ENCODE measurements at regions not wholly inside any gene's neighbourhood (a gene's known extent, or its start where the extent isn't known, plus 50 kb on each side); places are given as distances from the start of the nearest gene placed in this dataset.

- H3K36me3 Mint-ChIP-seq (ENCODE audit: insufficient read depth, unreplicated experiment), result no peaks in the 10 kb centered on the region
- intact Hi-C loops (cut with micrococcal nuclease; ENCODE audit: unreplicated experiment), result no loop called here
- Histone ChIP-seq H3K36me3 (ENCODE audit: control insufficient read depth, insufficient read depth, low read length) (no peaks in the 10 kb centered on the region), H3K27me3 (replicated peaks; ENCODE audit: control insufficient read depth, insufficient read depth, low read length) (no peaks in the 10 kb centered on the region), H3K4me3 (ENCODE audit: low read depth, low read length) (no peak overlapping the region), H3K9me3 (no peaks in the 10 kb centered on the region), H3K4me1 (peaks cover 9% of the 10 kb centered on the region; the same call in 1 of the 2 replicates)
- no TSS peak for BruUV-seq (replicated peaks)
- DNase-seq, result no peak
- ChIA-PET CTCF (no interaction called here), POLR2A (no interaction called here)
- H3K27me3 Mint-ChIP-seq (ENCODE audit: insufficient read depth, unreplicated experiment), result no peaks in the 10 kb centered on the region
- H3K9me3 Mint-ChIP-seq (ENCODE audit: unreplicated experiment), result no peaks in the 10 kb centered on the region
- no peak overlapping the region for H3K27ac Mint-ChIP-seq (ENCODE audit: unreplicated experiment)
- no peak overlapping the region for H3K4me3 Mint-ChIP-seq (ENCODE audit: unreplicated experiment)
- no peaks in the 10 kb centered on the region for H3K4me1 Mint-ChIP-seq (ENCODE audit: low read depth, unreplicated experiment)
- TF ChIP-seq, protein P1, sequence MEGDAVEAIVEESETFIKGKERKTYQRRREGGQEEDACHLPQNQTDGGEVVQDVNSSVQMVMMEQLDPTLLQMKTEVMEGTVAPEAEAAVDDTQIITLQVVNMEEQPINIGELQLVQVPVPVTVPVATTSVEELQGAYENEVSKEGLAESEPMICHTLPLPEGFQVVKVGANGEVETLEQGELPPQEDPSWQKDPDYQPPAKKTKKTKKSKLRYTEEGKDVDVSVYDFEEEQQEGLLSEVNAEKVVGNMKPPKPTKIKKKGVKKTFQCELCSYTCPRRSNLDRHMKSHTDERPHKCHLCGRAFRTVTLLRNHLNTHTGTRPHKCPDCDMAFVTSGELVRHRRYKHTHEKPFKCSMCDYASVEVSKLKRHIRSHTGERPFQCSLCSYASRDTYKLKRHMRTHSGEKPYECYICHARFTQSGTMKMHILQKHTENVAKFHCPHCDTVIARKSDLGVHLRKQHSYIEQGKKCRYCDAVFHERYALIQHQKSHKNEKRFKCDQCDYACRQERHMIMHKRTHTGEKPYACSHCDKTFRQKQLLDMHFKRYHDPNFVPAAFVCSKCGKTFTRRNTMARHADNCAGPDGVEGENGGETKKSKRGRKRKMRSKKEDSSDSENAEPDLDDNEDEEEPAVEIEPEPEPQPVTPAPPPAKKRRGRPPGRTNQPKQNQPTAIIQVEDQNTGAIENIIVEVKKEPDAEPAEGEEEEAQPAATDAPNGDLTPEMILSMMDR (IDR thresholded peaks at IDR 0.05; ENCODE audit: insufficient read depth in 1 of 2, low read depth in 1 of 2, low read length in 1 of 2, severe bottlenecking in 1 of 2, unreplicated experiment in 1 of 2), result no peak
Observed at GRCh38 chrX:6965729-6966128, 181.8 kb upstream of the STS start.

DNA sequence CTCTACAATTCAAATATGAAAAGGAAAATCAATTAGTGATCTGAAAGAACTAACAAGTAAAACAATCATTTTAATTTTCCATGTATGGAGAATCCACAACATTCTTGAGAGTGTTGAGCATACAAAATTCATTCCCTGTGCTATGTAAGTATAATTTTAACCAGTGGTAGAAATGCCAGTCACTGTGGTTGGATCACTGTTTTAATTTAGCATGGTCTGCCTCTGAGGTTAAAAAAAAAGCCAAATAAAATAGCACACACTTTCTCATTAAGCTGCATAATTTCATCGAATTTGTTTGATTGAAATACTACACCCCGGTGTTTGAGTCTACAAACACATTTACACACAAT, 185.5 kb upstream of the STS start:
- TF ChIP-seq, protein P1 (IDR thresholded peaks at IDR 0.05; ENCODE audit: insufficient read depth in 1 of 2, low read depth in 1 of 2, low read length in 1 of 2, severe bottlenecking in 1 of 2, unreplicated experiment in 1 of 2), result no peak
- intact Hi-C loops (cut with micrococcal nuclease; ENCODE audit: unreplicated experiment), result no loop called here
- Histone ChIP-seq H3K9me3 (no peaks in the 10 kb centered on the region), H3K4me1 (peaks cover 14% of the 10 kb centered on the region; the same call in 1 of the 2 replicates), H3K36me3 (ENCODE audit: control insufficient read depth, insufficient read depth, low read length) (no peaks in the 10 kb centered on the region), H3K27me3 (replicated peaks; ENCODE audit: control insufficient read depth, insufficient read depth, low read length) (no peaks in the 10 kb centered on the region), H3K4me3 (ENCODE audit: low read depth, low read length) (no peak overlapping the region)
- H3K4me1 Mint-ChIP-seq (ENCODE audit: low read depth, unreplicated experiment), result peaks cover 6% of the 10 kb centered on the region
- H3K9me3 Mint-ChIP-seq (ENCODE audit: unreplicated experiment), result peaks cover 10% of the 10 kb centered on the region
- ChIA-PET POLR2A (no interaction called here), CTCF (no interaction called here)
- no peak for DNase-seq
- no peak overlapping the region for H3K27ac Mint-ChIP-seq (ENCODE audit: unreplicated experiment)
- H3K36me3 Mint-ChIP-seq (ENCODE audit: insufficient read depth, unreplicated experiment), result no peaks in the 10 kb centered on the region
- BruUV-seq (replicated peaks), result no TSS peak
- no peak overlapping the region for H3K4me3 Mint-ChIP-seq (ENCODE audit: unreplicated experiment)
- no peaks in the 10 kb centered on the region for H3K27me3 Mint-ChIP-seq (ENCODE audit: insufficient read depth, unreplicated experiment)

DNA sequence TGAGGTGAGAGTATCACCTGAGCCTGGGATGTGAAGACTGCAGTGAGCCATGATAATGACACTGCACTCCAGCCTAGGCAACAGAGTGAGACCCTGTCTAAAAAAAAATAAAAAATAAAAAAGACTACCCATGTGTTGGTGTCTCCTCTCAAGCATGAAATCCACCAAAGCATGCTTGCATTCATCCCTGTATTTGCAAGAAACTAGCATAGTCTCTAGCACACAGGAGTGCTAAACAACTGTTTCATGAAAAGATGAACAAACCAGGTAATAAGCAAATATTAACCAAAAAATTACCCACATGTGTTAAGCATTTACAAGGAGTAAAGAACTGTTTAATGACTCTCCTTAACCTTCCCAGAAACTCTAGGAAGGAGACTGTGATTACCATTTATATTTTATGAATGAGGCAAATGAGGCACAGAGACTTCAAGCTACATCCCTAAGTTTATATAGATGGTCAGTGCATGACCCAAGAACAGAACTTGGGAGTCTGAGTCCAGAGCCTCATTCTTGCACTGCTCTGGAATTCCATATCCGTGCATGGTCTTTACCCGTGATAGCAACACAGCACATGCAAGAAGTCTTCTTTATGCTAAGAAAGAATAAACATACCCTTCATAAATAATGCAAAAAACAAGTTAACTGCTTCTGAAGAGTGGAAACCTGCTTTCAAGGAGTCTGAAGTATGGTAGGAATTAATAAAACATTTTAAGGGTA, 186.1 kb upstream of the STS start:
- H3K27me3 ChIP-seq (replicated peaks; ENCODE audit: control insufficient read depth, insufficient read depth, low read length), result no peaks in the 10 kb centered on the region
- BruUV-seq (replicated peaks), result no TSS peak
- CTCF ChIA-PET, result no interaction called here
- Mint-ChIP-seq H3K9me3 (ENCODE audit: unreplicated experiment) (peaks cover 12% of the 10 kb centered on the region), H3K36me3 (ENCODE audit: insufficient read depth, unreplicated experiment) (no peaks in the 10 kb centered on the region), H3K4me3 (ENCODE audit: unreplicated experiment) (no peak overlapping the region), H3K27me3 (ENCODE audit: insufficient read depth, unreplicated experiment) (no peaks in the 10 kb centered on the region), H3K4me1 (ENCODE audit: low read depth, unreplicated experiment) (peaks cover 6% of the 10 kb centered on the region), H3K27ac (ENCODE audit: unreplicated experiment) (no peak overlapping the region)
- peaks cover 19% of the 10 kb centered on the region; the same call in 1 of the 2 replicates for H3K4me1 ChIP-seq
- intact Hi-C loops (cut with micrococcal nuclease; ENCODE audit: unreplicated experiment), result no loop called here
- H3K9me3 ChIP-seq, result no peaks in the 10 kb centered on the region
- no peak overlapping the region for H3K4me3 ChIP-seq (ENCODE audit: low read depth, low read length)
- DNase-seq, result no peak
- TF ChIP-seq, protein P1 (IDR thresholded peaks at IDR 0.05; ENCODE audit: insufficient read depth in 1 of 2, low read depth in 1 of 2, low read length in 1 of 2, severe bottlenecking in 1 of 2, unreplicated experiment in 1 of 2), result no peak
- H3K36me3 ChIP-seq (ENCODE audit: control insufficient read depth, insufficient read depth, low read length), result no peaks in the 10 kb centered on the region
- POLR2A ChIA-PET, result no interaction called here

Data from Caco-2 (cell line).